Right renal pelvis (tissue), 4 donors: ENCODE measurements at regions not wholly inside any gene's neighbourhood (a gene's known extent, or its start where the extent isn't known, plus 50 kb on each side); places are given as distances from the start of the nearest gene placed in this dataset.
A peak's percentile ranks its signal among the peaks of the same experiment; 100 is the strongest.

Experiments
- DNase-seq, 4 donors: peaks; one replicate each; pipeline ENCODE4 v3.0.0-alpha.2; 2013; ENCODE audit warnings: low read depth in 4 of 4, low spot score in 3 of 4, missing footprints in 1 of 4

DNA sequence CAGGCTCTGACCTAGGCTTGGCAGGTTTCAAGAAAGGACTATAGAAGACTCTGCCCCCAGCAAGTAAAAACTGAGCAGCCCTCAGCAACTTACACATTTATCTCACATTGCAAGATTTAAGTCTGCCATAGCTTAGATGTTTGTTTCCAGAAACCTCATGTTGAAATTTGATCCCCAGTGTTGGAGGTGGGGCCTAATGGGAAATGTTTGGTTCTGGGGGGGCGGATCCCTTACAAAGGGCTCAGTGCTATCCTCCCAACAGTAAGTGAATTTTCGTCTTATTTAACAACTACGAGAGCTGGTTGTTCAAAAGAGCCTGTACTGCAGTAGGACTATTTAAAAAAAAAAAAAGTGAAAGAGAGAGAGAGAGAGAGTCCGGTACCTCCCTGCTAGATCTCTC, 125.2 kb upstream of the PROK2 start:
- DNase-seq = no peak

DNA sequence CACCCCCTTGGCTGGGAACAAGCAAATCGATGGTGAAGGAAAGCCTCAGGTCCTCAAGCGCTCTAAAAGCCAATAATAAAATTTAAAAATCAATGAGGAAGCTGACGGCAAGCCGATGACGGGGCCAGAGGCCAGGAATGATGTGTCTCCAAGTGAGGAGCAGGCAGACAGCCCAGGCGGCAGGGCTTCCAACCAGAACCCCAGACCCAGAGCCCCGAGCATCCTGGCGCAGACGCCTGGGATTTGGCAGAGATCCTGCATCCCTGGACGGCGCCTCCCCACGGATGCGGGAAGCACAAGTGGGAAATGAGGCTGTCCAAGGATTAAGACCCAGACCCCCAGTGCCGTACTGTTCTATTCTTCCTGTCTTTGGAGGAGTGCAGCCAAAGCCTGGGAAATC, 123.0 kb upstream of the PROK2 start:
- no peak for DNase-seq

DNA sequence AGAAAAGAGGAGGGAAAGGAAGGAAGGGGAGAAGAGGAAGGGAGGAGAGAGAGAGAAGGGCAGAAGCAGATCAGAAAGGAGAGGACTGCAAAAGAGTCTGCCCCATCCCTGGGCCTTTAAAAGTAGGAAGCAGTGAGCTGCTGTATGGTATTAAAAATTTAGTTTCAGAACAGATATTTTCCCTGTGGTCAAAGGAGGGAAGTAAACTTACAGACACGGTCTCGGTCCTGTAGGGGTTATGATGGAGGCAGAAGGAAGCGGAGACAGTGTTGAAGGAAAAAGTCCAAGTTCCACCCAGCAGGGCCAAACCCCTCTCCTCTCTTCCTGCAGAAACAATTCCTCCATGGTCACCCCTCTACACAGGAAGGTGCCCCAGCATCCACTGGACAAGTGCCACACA, 122.0 kb upstream of the PROK2 start:
- no peak for DNase-seq

DNA sequence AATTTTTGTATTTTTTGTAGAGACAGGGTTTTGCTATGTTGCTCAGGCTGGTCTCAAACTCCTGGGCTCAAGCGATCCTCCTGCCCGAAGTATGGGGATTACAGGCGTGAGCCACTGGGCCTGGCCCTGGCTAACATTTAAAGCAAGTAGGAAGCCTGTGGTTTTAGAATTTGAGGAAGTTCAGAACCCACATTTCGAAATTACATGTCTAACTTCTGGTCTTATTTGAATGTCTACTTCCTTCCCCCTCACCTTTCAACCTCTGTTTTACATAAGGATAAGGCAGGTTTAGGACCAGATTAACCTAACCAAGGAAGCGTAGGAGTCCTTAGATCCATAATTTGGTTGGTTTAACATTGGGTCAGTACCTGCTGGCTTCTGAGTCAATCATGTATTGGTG, 120.5 kb upstream of the PROK2 start:
- DNase-seq = no peak

DNA sequence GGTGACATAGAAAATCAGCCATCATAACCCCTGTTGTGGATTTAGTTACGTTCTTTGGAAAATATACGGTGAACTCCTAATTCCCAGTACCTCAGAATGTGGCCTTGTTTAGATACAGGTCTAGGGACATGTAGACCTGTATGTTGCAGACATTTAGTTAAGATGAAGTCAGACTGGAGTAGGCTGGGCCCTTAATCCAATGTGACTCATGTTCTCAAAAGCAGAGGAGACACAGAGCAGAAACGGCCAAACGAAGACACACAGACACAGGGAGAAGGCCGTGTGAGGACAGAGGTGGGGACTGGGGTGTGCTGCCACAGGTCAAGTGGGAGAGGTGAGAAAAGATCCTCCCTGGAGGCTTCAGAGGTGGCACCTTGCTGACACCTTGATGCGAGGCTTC, 119.0 kb upstream of the PROK2 start:
- no peak for DNase-seq

DNA sequence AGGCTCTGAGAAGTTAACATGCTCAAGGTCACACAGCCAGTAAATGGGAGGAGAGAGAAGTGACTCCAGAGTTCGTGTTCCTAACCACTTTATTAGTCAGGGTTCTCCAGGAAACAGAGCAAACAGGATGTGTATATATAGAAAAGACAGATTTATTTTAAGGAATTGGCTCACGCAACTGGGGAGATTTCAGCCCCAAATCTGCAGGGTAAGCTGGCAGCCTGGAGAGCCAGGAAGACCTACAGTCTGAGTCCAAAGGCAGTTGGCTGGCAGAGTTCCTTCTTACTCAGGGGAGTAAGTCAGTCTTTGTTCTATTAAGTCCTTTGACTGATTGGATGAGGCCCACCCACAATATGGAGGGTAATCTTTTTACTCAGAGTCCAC, 118.2 kb upstream of the PROK2 start:
- DNase-seq = no peak

DNA sequence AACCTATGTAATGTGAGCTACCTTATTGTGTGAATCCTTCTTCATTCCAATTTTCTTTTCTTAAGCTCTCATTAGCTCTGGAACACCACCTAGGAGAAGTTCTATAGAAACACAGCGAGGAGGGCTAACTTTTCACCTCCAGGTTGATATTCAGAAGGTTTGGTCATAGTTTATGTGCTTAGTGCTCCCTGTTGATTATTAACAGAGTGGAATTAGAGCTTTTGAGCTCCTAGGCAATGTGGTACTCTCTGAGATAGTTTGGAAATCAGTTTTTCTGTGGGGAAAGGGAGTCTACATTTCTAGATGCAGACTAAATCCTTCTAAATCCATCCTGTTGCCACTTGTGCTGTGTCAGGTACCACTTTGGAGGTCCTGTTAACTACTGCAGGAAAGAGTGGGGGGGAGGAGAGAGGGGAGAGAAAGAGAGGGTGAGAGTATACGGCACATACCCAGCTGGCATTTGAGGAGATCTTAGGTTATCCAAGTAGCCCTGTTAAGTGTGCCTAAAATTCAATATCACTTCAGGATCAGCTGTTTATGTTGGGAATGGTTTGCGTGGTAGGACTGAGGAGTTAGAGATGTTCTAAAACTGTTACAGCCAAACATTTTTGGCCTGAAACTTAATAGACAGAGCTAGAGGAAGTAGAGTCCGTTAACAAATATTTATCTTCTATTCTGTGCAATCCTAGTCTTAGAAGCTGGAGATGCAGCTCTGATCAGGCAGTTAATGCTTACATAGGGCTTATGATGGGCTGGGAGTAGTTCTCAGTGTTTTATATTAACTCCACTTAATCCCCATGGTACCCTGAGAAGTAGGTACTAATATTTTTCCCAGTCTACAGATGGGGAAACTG, 117.5 kb upstream of the PROK2 start:
- DNase-seq = no peak

DNA sequence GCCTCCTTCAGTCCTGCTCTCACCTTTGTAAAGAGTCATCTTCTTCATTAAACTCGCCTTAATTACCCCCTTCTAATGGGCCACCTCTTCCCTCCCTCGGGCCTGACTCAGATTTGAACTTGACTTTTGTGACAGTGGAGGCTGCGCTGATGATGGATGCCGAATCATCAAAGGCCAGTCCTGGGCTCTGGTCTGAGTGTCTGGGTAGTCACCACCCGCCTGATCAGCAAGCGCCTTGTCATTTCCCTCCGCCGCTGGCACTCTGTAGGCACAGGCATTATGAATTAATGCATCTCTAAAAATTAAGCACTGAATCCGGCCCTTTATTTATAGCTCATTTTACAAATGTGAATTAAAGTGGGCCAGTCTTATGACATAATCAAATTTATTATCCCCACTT, 116.7 kb upstream of the PROK2 start:
- no peak for DNase-seq

DNA sequence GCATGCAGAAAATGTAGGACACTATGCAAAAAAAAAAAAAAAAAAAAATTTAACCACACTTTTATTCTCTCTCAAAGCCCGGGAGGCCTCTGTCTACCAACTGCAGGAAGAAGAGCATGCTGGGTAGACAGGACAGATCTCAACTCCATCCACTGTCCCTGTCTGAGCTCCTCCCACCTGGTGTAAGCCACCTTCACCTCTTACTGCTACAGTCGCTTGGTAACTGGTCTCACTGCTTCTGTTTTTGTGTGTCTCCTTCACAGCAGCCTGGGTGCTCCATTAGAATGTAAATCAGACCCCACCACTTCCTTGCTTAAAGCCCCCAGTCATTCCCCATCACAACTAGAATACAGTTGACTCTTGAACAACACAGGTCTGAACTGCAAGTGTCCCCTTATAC, 115.1 kb upstream of the PROK2 start:
- no peak for DNase-seq

DNA sequence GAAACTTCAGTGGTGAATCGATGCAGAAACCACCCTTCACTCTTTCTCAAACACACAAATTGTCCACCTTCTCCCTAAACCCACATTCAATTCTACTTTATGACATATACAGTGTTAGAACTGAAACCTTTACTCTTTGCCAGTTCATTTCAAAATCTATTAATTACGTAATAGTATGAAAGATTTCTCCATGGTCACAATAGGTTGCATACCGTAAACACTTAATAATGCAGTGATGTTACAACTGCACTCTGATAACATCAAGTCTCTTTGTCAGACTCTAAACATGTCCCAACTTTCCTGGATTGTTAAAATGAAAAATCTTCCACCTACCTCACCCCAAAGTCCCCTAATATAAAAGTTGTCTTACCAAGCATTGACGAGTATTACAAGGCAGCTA, 111.8 kb upstream of the PROK2 start:
- no peak for DNase-seq

DNA sequence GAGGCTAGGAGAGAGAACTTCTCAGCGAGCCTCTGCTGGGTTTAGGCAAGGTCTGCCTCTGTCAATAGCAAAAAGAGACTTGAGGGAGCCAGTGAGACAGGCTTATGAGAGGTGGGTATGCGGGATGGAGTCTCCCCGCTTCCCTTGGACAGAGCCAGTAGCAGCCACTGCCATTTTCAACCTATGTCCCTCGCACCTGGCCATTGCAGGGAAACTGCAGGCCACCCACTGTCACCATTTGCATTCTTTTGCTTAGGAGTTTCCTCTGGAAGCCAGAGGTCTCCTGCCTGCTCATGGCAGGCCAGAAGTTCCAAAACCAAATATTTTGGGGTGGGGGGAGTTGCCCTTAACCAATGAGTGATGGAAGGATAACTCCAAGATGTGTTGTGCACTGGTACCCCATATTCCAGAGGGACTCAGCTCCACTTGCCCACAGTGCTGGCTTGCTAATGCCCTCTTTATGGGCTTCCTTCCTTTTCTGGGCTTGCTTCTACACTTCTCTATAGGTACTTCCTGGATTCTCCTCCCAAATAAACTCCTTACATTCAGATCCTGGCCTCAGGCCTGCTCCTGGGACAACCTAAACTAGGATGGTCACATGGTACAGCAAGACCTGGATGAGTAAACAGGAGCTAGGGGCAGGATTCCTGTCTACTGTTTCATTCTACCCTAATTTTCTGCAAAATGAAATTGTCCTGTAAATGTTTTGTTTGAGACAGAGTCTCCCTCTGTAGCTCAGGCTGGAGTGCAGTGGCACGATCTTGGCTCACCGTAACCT, 108.9 kb upstream of the PROK2 start:
- DNase-seq = no peak

DNA sequence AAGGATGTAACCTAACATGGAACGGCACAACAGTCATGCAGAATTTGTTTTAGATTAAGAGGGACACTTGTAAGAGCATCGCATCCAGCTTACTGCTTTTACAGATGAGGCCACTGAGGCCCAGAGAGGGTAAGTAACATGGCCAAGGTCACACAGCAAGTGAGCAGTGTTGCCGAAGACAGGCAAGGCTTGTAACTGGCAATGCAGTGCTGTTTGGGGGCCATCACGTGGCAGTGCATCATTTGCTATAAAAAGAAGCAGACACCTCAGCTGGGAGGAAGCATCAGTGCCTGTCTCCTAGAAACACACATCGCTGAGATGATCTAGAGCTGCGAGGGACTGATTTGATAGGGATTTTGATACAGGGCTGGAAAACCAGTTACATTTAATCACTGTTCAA, 108.2 kb upstream of the PROK2 start:
- no peak for DNase-seq

DNA sequence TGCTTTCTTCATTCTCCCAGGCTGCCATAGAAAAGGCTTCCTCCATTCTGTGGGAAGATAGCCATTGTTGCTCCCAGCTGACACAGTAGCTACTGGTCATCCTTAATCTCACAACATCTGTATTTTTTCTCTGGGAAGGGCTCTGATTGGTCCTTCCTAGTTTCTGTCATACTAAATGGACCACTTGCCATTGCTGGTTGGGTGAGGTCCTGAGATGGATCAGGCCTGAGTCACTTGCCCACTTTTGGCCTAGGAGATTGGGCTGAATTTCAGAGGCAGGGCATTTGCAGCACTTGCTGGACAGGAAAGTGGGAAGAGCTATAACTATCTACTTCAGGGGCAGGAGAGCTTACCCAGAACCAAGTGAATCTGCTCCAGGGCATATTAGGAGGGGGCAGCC, 106.5 kb upstream of the PROK2 start:
- no peak for DNase-seq

DNA sequence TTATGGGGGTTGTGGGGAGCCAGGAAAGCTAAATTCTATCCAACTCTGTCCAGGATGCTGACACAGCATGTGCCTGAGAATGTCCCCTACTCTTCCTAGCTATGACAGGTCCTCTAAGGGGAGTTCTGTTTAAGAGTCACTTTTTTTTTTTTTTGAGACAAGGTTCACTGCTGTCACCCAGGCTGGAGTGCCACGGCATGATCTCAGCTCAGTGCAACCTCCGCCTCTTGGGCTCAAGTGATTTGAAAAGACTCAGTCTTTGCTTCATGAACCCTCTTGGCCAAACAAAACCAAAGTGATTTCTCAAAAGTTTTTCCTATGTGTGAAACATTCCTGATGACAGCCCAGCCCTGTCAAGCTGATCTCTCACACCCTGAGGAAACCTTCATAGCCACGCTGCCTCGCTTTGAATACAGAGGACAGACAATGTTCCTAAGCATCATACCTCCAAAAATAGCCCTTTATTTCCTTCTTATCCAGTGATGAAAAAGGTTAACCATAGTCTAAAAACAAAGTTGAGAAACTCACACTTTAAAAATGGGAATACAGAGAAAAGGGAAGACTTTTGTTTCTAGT, 105.5 kb upstream of the PROK2 start:
- DNase-seq = no peak

DNA sequence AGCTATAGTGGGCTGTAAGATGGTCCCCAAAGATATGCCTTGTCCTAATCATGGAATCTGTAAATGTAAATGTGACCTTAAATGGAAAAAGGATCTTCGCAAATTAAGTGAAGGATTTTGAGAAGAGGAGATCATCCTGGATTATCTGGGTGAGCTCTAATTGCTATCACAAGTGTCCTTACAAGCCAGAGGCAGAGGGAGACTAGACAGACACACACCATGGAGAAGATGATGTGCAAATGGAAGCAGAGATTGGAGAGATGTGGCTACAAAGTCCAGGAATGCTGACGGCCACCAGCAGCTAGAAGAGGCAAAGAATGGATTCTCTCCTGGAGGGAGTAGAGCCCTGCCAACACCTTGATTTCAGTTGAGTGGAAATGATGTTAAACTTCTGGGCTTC, 102.3 kb upstream of the PROK2 start:
- DNase-seq = no peak

DNA sequence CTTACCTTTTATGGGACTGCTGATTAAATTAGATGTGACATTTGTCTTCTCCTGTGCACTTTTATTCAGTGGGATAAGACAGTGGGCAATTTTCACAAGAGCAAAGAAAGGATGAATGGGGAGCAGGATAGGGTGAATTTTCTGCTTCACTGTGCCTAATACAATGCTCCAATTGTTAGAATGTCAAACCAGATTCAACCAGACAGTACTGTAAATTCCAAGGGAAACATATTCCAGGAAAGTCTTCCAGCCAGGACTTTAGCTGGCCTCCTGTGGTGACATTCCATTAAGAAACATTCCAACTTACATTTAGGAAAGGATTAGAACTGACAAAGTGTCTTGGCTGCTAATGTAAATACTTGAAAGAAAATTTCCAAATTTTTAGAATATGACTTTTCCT, 100.1 kb upstream of the PROK2 start:
- DNase-seq = no peak

DNA sequence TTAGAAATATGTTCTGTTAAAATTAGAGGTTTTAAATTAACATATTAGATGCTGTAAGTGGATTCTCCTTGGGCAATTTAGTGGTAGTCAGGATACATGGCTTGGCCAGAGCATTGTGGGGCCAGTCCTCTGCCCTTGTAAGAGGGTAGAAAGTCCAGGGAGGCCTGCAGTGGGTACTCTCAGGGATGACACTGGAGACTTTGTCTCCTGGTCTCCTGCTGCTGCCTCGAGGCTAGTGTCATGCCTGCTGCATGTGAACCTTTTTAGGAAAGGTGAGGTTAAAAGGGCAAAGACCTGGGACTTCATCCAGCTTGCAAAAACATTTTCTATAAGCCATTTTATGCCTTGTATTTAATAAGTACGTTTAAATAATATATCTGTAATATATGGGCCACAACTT, 96.8 kb upstream of the PROK2 start:
- DNase-seq = no peak

DNA sequence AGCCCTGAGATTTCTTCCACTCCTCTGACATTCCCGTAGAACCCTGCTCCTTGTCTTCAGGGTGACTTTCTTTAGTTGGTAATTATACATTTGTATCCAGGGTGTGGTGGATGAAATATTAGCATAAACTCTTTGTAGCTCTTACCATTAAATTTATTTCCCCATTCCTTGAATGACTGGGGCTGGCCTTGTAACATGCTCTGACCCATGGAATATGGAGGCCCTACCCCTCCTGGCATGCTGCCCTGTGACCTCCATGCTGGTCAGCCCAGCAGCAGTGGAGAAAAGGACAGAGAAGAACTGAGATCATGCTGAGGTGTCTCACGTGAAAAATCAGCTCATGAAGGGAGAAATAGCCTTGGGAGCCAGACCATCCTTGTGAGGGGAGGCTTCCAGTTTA, 96.1 kb upstream of the PROK2 start:
- DNase-seq = no peak

DNA sequence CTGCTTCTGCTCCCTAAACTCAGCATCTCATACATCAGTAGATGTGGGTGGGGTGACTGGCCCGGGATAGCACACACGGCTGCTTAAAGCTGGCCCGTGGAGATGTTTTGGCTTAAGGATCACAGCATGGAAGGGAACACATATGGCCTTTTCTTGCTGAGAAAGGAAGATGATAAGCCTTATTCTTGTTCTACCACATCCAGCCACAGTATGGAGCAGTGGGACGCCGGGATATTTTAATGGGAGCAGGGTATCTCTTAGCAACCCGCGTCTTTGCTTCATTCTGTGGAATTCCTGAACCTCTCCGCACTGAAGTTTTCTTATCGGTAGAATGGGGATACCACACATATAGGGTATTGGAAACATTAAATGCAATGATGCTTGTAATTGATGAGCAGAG, 94.1 kb upstream of the PROK2 start:
- no peak for DNase-seq

DNA sequence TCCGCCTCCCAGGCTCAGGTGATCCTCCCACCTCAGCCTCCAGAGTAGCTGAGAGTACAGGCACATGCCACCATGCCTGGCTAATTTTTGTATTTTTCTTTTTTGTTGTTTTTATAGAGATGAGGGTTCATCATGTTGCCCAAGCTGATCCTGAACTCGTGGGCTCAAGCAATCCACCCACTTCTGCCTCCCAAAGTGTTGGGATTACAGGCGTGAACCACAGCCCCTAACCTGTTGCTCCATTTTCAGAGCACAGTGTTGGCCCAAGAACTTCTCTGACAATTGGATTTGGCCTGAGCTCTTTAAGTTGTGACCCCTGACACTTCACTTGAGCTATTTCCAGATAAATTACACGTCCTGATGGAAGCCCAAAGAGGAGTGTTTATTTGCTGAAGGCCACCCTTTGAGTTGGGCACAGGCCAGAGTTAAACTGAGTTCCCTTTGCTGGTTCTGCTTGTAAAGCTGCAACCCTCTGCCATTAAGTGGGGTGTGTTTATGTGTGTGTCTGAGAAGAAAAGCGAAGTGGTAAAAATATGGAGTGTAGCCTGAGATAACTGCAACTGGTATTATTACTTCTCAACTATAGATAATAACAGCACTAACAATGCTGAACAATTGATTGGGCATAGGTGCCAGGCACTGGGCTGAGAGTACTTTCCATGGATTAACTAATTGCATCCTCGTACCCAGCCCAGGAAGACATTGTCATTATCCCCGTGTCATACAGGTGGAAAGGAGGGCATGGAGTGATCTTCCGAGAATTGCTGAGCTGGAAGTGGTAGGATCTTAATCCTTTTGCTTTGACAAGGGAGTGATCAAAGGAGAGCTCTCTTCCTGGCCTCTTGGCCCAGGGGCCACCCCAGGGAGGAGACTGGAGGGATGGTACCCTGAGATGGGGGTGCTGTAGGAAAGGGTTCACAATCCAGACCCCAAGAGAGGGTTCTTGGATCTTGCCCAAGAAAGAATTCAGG, 91.5 kb upstream of the PROK2 start:
- no peak for DNase-seq

DNA sequence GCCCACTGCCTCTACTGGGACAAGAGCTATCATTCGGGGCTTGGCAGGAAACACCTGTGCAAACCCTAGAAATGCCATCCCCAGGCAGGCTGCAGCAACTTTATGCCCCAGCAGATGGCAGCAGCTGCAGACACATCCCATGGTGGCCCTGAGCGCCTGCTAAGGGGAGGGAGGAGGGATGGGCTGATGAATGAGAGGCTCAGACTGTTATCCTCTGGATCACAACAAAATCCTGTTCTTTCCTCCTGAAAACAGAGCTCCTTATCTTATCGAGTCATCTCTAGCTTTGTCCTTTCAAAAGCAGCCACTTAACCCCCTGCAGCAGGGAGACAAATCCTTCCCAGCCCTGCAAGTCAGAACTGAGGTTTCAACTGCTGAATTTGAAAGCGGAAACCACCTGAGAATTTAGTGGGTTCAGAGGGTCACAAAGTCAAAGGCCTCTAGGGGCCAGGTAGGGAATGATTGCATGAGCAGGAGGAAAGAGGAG, 90.6 kb upstream of the PROK2 start:
- DNase-seq = peak; percentile 50 to 57 (median 54)
